HepG2 (cell line): ENCODE measurements at regions not wholly inside any gene's neighbourhood (a gene's known extent, or its start where the extent isn't known, plus 50 kb on each side); places are given as distances from the start of the nearest gene placed in this dataset.

ENCODE experiments used
- ATAC-seq: fragments of 200-7000 bp; cut with Tn5 transposase; 3 replicates; pipeline ENCODE4 v1.9.1; 2020; ENCODE audit warnings: mild to moderate bottlenecking, moderate library complexity
- BruUV-seq: library from RNA; stranded (reverse); fragments of 400-500 nt; replicated peaks from 2 replicates; lab custom pipeline; 2021; lab: Mats Ljungman, UMichigan
- CTCF ChIA-PET: fragments of 300-600 bp; formaldehyde crosslinking; extraction: SDS; loops from one replicate; lab custom pipeline; 2021; ENCODE audit warnings: low total read pairs, inconsistent platforms, low intra/inter-chr PET ratio; lab: Yijun Ruan, JAX
- POLR2A ChIA-PET: fragments of 350-600 bp; sonication (Branson Sonifier 250); formaldehyde crosslinking; loops from one replicate; lab custom pipeline; 2020; ENCODE audit warnings: antibody characterized with exemption, inconsistent platforms; lab: Yijun Ruan, JAX
- DNase-seq: peaks from one replicate; pipeline ENCODE4 v3.0.0-alpha.2; 2015; ENCODE audit warnings: low spot score
- FAIRE-seq: peaks from 3 replicates; lab custom pipeline; 2011; peaks lifted over from hg19 to GRCh38; lab: Jason Lieb, UNC
- H2AFZ ChIP-seq: one replicate; pipeline ENCODE4 v1.6.1; 2011; ENCODE audit warnings: low read length, inconsistent platforms
- H3K27ac ChIP-seq: fragments of 300-600 bp; 3 replicates; pipeline ENCODE4 v1.8.0; 2011; ENCODE audit warnings: mixed run types, mild to moderate bottlenecking, mixed read lengths, low read length, inconsistent platforms; ENCODE audit not compliant: insufficient read depth; ENCODE audit errors: extremely low read length
- H3K27me3 ChIP-seq, 2 experiments: fragments of 200-600 bp in 1 of 2; 2 replicates in 1 of 2; 3 replicates in 1 of 2; pipeline versions ENCODE4 v1.6.0 to v1.8.0; 2011; ENCODE audit warnings: low read length in 2 of 2, mild to moderate bottlenecking in 2 of 2, moderate library complexity in 2 of 2, inconsistent platforms in 1 of 2; ENCODE audit not compliant: insufficient read depth in 2 of 2, control insufficient read depth in 1 of 2
- H3K36me3 ChIP-seq, 2 experiments: fragments of 200-600 bp in 1 of 2; replicated peaks in 1 of 2; 2 replicates in 1 of 2; 3 replicates in 1 of 2; pipeline versions ENCODE4 v1.5.1 to v1.8.0; 2011; ENCODE audit warnings: low read length in 2 of 2, inconsistent platforms in 1 of 2; ENCODE audit not compliant: insufficient read depth in 2 of 2, control insufficient read depth in 1 of 2
- H3K4me1 ChIP-seq: 2 replicates; pipeline ENCODE4 v1.5.1; 2012; ENCODE audit warnings: low read length, inconsistent platforms; ENCODE audit not compliant: insufficient read depth
- H3K4me2 ChIP-seq: 2 replicates; pipeline ENCODE4 v1.6.0; 2011; ENCODE audit warnings: low read depth, low read length, inconsistent platforms
- H3K4me3 ChIP-seq, 3 experiments: fragments of 200-600 bp in 1 of 3; sonication (generic), shearing (Covaris generic) in 1 of 3; replicated peaks in 1 of 3; 2 replicates each; pipeline ENCODE4 v1.5.1; 2011 to 2016; ENCODE audit warnings: low read length in 3 of 3, inconsistent platforms in 2 of 3, low read depth in 2 of 3, mild to moderate bottlenecking in 2 of 3, control low read depth in 1 of 3, mixed read lengths in 1 of 3; ENCODE audit not compliant: insufficient read depth in 1 of 3
- H3K79me2 ChIP-seq: one replicate; pipeline ENCODE4 v1.6.1; 2011; ENCODE audit warnings: low read length, inconsistent platforms; ENCODE audit not compliant: insufficient read depth
- H3K9ac ChIP-seq: 2 replicates; pipeline ENCODE4 v1.6.0; 2011; ENCODE audit warnings: mild to moderate bottlenecking, low read depth, low read length, inconsistent platforms; ENCODE audit not compliant: insufficient read depth
- H3K9me3 ChIP-seq: 2 replicates; pipeline ENCODE4 v1.5.1; 2012; ENCODE audit warnings: mild to moderate bottlenecking, low read length
- H4K20me1 ChIP-seq: 2 replicates; pipeline ENCODE4 v1.6.0; 2011; ENCODE audit warnings: inconsistent platforms, mild to moderate bottlenecking, low read length, moderate library complexity; ENCODE audit not compliant: insufficient read depth
- AGO1 ChIP-seq: fragments of 200-400 bp; formaldehyde crosslinking; IDR thresholded peaks from 2 replicates; pipeline ENCODE4 v1.6.1; 2017; ENCODE audit warnings: mild to moderate bottlenecking, low read depth, low read length, moderate library complexity; ENCODE audit not compliant: poor library complexity, severe bottlenecking
- ARNT2 ChIP-seq: sonication (generic); formaldehyde crosslinking; IDR thresholded peaks from 2 replicates; pipeline ENCODE4 v1.8.0; 2022; ENCODE audit warnings: mild to moderate bottlenecking, low read depth, missing genetic modification reagents, moderate library complexity
- ARNTL ChIP-seq: sonication (generic); formaldehyde crosslinking; IDR thresholded peaks from 2 replicates; pipeline ENCODE4 v1.4.0; 2020; ENCODE audit warnings: mild to moderate bottlenecking, missing genetic modification reagents
- FIP1L1 ChIP-seq: fragments of 200-400 bp; formaldehyde crosslinking; IDR thresholded peaks from 2 replicates; pipeline ENCODE4 v1.6.1; 2018; ENCODE audit warnings: low read depth, mild to moderate bottlenecking, low read length, moderate library complexity, borderline replicate concordance; ENCODE audit not compliant: insufficient read depth
- NCOA2 ChIP-seq: sonication (generic); formaldehyde crosslinking; IDR thresholded peaks from 2 replicates; pipeline ENCODE4 v1.8.0; 2022; ENCODE audit warnings: inconsistent platforms
- RBAK ChIP-seq: sonication (generic); formaldehyde crosslinking; IDR thresholded peaks from 2 replicates; pipeline ENCODE4 v1.5.1; 2020; ENCODE audit warnings: mild to moderate bottlenecking, missing genetic modification reagents
- TBP ChIP-seq: sonication (generic); formaldehyde crosslinking; IDR thresholded peaks from 2 replicates; pipeline ENCODE4 v1.5.0; 2020; ENCODE audit warnings: missing genetic modification reagents
- ZNF547 ChIP-seq: sonication (generic); formaldehyde crosslinking; IDR thresholded peaks from 2 replicates; pipeline ENCODE4 v1.5.1; 2020; ENCODE audit warnings: mild to moderate bottlenecking, missing genetic modification reagents
- ZNF605 ChIP-seq: sonication (generic); formaldehyde crosslinking; IDR thresholded peaks from 2 replicates; pipeline ENCODE4 v1.8.0; 2022; ENCODE audit warnings: mild to moderate bottlenecking, missing genetic modification reagents
- ZNF609 ChIP-seq: sonication (generic); formaldehyde crosslinking; IDR thresholded peaks from 2 replicates; pipeline ENCODE4 v1.4.0; 2020; ENCODE audit warnings: mild to moderate bottlenecking, missing genetic modification reagents, borderline replicate concordance
- ZNF616 ChIP-seq: sonication (generic); formaldehyde crosslinking; IDR thresholded peaks from 2 replicates; pipeline ENCODE4 v1.5.0; 2020; ENCODE audit warnings: low read depth, mild to moderate bottlenecking, missing genetic modification reagents
- ZNF790 ChIP-seq: sonication (generic); formaldehyde crosslinking; IDR thresholded peaks from 2 replicates; pipeline ENCODE4 v1.8.0; 2022; ENCODE audit warnings: missing genetic modification reagents, mild to moderate bottlenecking, borderline replicate concordance
- WGBS: methylation state at CpG from one replicate; pipeline ENCODE4 v1.1.6; 2017; ENCODE audit warnings: low lambda C conversion rate; 5-methylcytosine and 5-hydroxymethylcytosine counted together
- in situ Hi-C: cut with HindIII; loops from 2 replicates; pipeline ENCODE4 v1.10.0; 2017; ENCODE audit warnings: low pct_unique_long_range_greater_than_20kb; ENCODE audit not compliant: extremely low pct_ligation_motif_present
- intact Hi-C: fragments of 100-400 bp; cut with micrococcal nuclease; formaldehyde crosslinking; loops from one replicate; pipeline ENCODE4 v1.10.0; 2022; ENCODE audit not compliant: unreplicated experiment
- TF ChIP-seq, protein P1 (sequence below): sonication (generic); formaldehyde crosslinking; conservative IDR thresholded peaks from 2 replicates; pipeline ENCODE4 v1.4.0; 2020; ENCODE audit warnings: mild to moderate bottlenecking, missing genetic modification reagents, moderate library complexity

DNA sequence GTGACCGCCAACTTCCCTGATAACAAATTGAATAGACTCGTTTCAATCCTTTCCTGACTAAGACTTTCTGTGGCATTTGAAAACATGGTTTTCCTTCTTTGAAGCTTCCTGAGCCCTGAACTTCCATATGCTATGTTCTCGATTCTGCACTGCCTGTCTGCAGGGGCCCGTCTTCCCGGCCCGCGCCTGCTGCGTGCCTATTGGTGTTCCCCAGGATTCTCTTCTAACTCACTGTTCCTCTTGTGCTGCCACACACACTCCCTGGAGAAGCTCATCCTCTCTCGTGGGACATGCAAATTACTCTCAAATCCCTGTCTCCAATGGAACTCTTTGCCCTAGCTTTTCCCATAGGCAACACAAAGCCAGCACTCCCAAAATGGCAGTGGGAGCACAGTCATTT, 262.9 kb upstream of the GATB start:
- no peaks in the 10 kb centered on the region for H3K4me1 ChIP-seq
- no peak overlapping the region for H2AFZ ChIP-seq
- FAIRE-seq (no peak), DNase-seq (no peak), ATAC-seq (no peak)
- peaks cover 0 to 5% of the 10 kb centered on the region in 2 experiments; a peak in 2 of 5 replicates for H3K27me3 ChIP-seq
- ChIA-PET POLR2A (no interaction called here), CTCF (no interaction called here)
- no peak overlapping the region for H3K27ac ChIP-seq
- TF ChIP-seq RBAK (CRISPR knock-in tag): no peak
- no peak for TF ChIP-seq NCOA2 (CRISPR knock-in tag)
- TF ChIP-seq ZNF547 (CRISPR knock-in tag): no peak
- TF ChIP-seq ZNF616: no peak
- no peak for TF ChIP-seq TBP (CRISPR knock-in tag)
- TF ChIP-seq ZNF609 (CRISPR knock-in tag): no peak
- TF ChIP-seq, protein P1, sequence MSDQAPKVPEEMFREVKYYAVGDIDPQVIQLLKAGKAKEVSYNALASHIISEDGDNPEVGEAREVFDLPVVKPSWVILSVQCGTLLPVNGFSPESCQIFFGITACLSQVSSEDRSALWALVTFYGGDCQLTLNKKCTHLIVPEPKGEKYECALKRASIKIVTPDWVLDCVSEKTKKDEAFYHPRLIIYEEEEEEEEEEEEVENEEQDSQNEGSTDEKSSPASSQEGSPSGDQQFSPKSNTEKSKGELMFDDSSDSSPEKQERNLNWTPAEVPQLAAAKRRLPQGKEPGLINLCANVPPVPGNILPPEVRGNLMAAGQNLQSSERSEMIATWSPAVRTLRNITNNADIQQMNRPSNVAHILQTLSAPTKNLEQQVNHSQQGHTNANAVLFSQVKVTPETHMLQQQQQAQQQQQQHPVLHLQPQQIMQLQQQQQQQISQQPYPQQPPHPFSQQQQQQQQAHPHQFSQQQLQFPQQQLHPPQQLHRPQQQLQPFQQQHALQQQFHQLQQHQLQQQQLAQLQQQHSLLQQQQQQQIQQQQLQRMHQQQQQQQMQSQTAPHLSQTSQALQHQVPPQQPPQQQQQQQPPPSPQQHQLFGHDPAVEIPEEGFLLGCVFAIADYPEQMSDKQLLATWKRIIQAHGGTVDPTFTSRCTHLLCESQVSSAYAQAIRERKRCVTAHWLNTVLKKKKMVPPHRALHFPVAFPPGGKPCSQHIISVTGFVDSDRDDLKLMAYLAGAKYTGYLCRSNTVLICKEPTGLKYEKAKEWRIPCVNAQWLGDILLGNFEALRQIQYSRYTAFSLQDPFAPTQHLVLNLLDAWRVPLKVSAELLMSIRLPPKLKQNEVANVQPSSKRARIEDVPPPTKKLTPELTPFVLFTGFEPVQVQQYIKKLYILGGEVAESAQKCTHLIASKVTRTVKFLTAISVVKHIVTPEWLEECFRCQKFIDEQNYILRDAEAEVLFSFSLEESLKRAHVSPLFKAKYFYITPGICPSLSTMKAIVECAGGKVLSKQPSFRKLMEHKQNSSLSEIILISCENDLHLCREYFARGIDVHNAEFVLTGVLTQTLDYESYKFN (CRISPR knock-in tag): no peak
- no peak for TF ChIP-seq ZNF605
- no peak for TF ChIP-seq ZNF790 (CRISPR knock-in tag)
- no peak for TF ChIP-seq ARNTL (CRISPR knock-in tag)
- no peak for TF ChIP-seq ARNT2 (CRISPR knock-in tag)
- TF ChIP-seq AGO1: no peak
- TF ChIP-seq FIP1L1: no peak
- no peaks in the 10 kb centered on the region for H4K20me1 ChIP-seq
- no peak overlapping the region for H3K4me2 ChIP-seq
- H3K9ac ChIP-seq: no peak overlapping the region
- intact Hi-C loops: loop anchor here (5.0 kb wide), 1 partner anchor 529 kb away; no protein-coding TSS in a partner anchor
- no peak overlapping the region for H3K4me3 ChIP-seq
- H3K9me3 ChIP-seq: no peaks in the 10 kb centered on the region
- in situ Hi-C loops: no loop called here
- H3K36me3 ChIP-seq: no peaks in the 10 kb centered on the region
- 51% methylated on average over 9 of the region's 9 CpGs for WGBS
- no TSS peak for BruUV-seq
- no peaks in the 10 kb centered on the region for H3K79me2 ChIP-seq
